SK-N-SH (cell line): ENCODE measurements at regions not wholly inside any gene's neighbourhood (a gene's known extent, or its start where the extent isn't known, plus 50 kb on each side); places are given as distances from the start of the nearest gene placed in this dataset.

Experiments used
- CTCF ChIA-PET: fragments of 300-600, 350-600 bp; formaldehyde crosslinking; extraction: SDS; loops from one replicate; lab custom pipeline; 2021; lab: Yijun Ruan, JAX
- POLR2A ChIA-PET: fragments of 350-600 bp; sonication (Branson Sonifier 250); formaldehyde crosslinking; extraction: SDS; loops from one replicate; lab custom pipeline; 2020; ENCODE audit warnings: antibody characterized with exemption, inconsistent platforms; lab: Yijun Ruan, JAX
- DNase-seq: peaks from one replicate; pipeline ENCODE4 v3.0.0; 2012
- H2AFZ ChIP-seq: fragments of 200-600 bp; sonication (generic); 2 replicates; pipeline ENCODE4 v1.8.1; 2016; ENCODE audit warnings: antibody characterized with exemption, mild to moderate bottlenecking, low read depth
- H3F3A ChIP-seq: fragments of 200-600 bp; sonication (generic); replicated peaks from 2 replicates; pipeline ENCODE3; 2016; ENCODE audit warnings: antibody characterized with exemption, mild to moderate bottlenecking; ENCODE audit not compliant: insufficient read depth
- H3K27ac ChIP-seq, 2 experiments: fragments of 200-500 bp in 1 of 2; fragments of 200-600 bp in 1 of 2; sonication (Bioruptor generic) in 1 of 2; sonication (generic), shearing (Covaris generic) in 1 of 2; 2 replicates each; pipeline versions ENCODE4 v1.5.1 to v1.6.1; 2014 to 2016; ENCODE audit warnings: low read depth in 2 of 2, inconsistent platforms in 1 of 2, low read length in 1 of 2, mild to moderate bottlenecking in 1 of 2, mixed read lengths in 1 of 2
- H3K27me3 ChIP-seq: fragments of 200-600 bp; sonication (generic), shearing (Covaris generic); 2 replicates; pipeline ENCODE4 v1.6.1; 2016; ENCODE audit warnings: mixed run types; ENCODE audit not compliant: insufficient read depth
- H3K36me3 ChIP-seq, 2 experiments: fragments of 200-500 bp in 1 of 2; fragments of 200-600 bp in 1 of 2; sonication (Bioruptor generic) in 1 of 2; sonication (generic) in 1 of 2; replicated peaks in 1 of 2; 2 replicates each; pipeline versions ENCODE3 to v1.5.1; 2014 to 2016; ENCODE audit warnings: low read length in 1 of 2, mild to moderate bottlenecking in 1 of 2; ENCODE audit not compliant: insufficient read depth in 2 of 2, control insufficient read depth in 1 of 2
- H3K4me1 ChIP-seq, 2 experiments: fragments of 200-500 bp in 1 of 2; fragments of 200-600 bp in 1 of 2; sonication (Bioruptor generic) in 1 of 2; sonication (generic), shearing (Covaris generic) in 1 of 2; 2 replicates each; pipeline versions ENCODE4 v1.5.1 to v1.6.1; 2014 to 2016; ENCODE audit warnings: low read depth in 1 of 2, low read length in 1 of 2, mixed run types in 1 of 2; ENCODE audit not compliant: insufficient read depth in 2 of 2, control insufficient read depth in 1 of 2
- H3K4me2 ChIP-seq: fragments of 200-600 bp; sonication (generic), shearing (Covaris generic); 2 replicates; pipeline ENCODE4 v1.6.1; 2017; ENCODE audit warnings: mixed run types
- H3K4me3 ChIP-seq, 2 experiments: fragments of 200-500 bp in 1 of 2; fragments of 200-600 bp in 1 of 2; sonication (Bioruptor generic) in 1 of 2; sonication (generic), shearing (Covaris generic) in 1 of 2; 2 replicates each; pipeline versions ENCODE4 v1.5.1 to v1.8.1; 2014 to 2016; ENCODE audit warnings: low read depth in 2 of 2, inconsistent platforms in 1 of 2, low read length in 1 of 2, mild to moderate bottlenecking in 1 of 2, mixed read lengths in 1 of 2, moderate library complexity in 1 of 2
- H3K79me2 ChIP-seq: fragments of 200-600 bp; sonication (generic); 2 replicates; pipeline ENCODE4 v1.8.1; 2017; ENCODE audit warnings: mild to moderate bottlenecking; ENCODE audit not compliant: insufficient read depth
- H3K9ac ChIP-seq: fragments of 200-600 bp; sonication (generic); 2 replicates; pipeline ENCODE4 v1.6.1; 2017; ENCODE audit warnings: mixed run types
- H3K9me2 ChIP-seq: fragments of 200-600 bp; sonication (generic); 2 replicates; pipeline ENCODE4 v1.6.1; 2017; ENCODE audit warnings: mixed run types
- H3K9me3 ChIP-seq: fragments of 200-600 bp; sonication (generic); 2 replicates; pipeline ENCODE4 v1.6.1; 2017; ENCODE audit warnings: mixed run types, mild to moderate bottlenecking, moderate library complexity
- H4K20me1 ChIP-seq: fragments of 200-600 bp; sonication (generic); 2 replicates; pipeline ENCODE4 v1.6.1; 2017; ENCODE audit warnings: mild to moderate bottlenecking, mixed run types; ENCODE audit not compliant: insufficient read depth
- CHD2 ChIP-seq: fragments of 150-350 bp; IDR thresholded peaks from 2 replicates; pipeline ENCODE4 v1.6.1; 2018; ENCODE audit warnings: low read length; ENCODE audit not compliant: partially characterized antibody
- EP300 ChIP-seq, 2 experiments: IDR thresholded peaks; 2 replicates each; pipeline versions ENCODE4 v1.4.0 to v1.6.1; 2012; ENCODE audit warnings: borderline replicate concordance in 1 of 2, low read depth in 1 of 2, low read length in 1 of 2
- FOSL2 ChIP-seq: IDR thresholded peaks from 2 replicates; pipeline ENCODE4 v1.4.0; 2012; ENCODE audit warnings: low read depth, mild to moderate bottlenecking, moderate library complexity, borderline replicate concordance
- FOXM1 ChIP-seq: IDR thresholded peaks from 2 replicates; pipeline ENCODE4 v1.4.0; 2012; ENCODE audit warnings: low read depth, mild to moderate bottlenecking
- GABPA ChIP-seq: IDR thresholded peaks from 2 replicates; pipeline ENCODE4 v1.4.0; 2012; ENCODE audit warnings: low read depth, mild to moderate bottlenecking
- GATA2 ChIP-seq: sonication (generic); formaldehyde crosslinking; IDR thresholded peaks from 2 replicates; pipeline ENCODE4 v1.5.0; 2020; ENCODE audit warnings: mild to moderate bottlenecking, missing genetic modification reagents
- IRF3 ChIP-seq: fragments of 150-350 bp; IDR thresholded peaks from 2 replicates; pipeline ENCODE4 v1.6.1; 2016; ENCODE audit warnings: mild to moderate bottlenecking, low read depth, low read length
- JUND ChIP-seq: IDR thresholded peaks from 2 replicates; pipeline ENCODE4 v1.4.0; 2012
- NFIC ChIP-seq: IDR thresholded peaks from 2 replicates; pipeline ENCODE4 v1.4.0; 2012; ENCODE audit warnings: borderline replicate concordance
- PBX3 ChIP-seq: IDR thresholded peaks from 2 replicates; pipeline ENCODE4; 2012
- RCOR1 ChIP-seq: fragments of 150-350 bp; IDR thresholded peaks from 2 replicates; pipeline ENCODE4 v1.6.1; 2017; ENCODE audit warnings: antibody characterized with exemption, low read length
- REST ChIP-seq: IDR thresholded peaks from 2 replicates; pipeline ENCODE4 v1.6.1; 2012; ENCODE audit warnings: mild to moderate bottlenecking, low read depth, low read length, moderate library complexity
- RXRA ChIP-seq: IDR thresholded peaks from 2 replicates; pipeline ENCODE4 v1.4.0; 2012; ENCODE audit warnings: low read depth, mild to moderate bottlenecking, borderline replicate concordance
- TCF12 ChIP-seq: IDR thresholded peaks from 2 replicates; pipeline ENCODE4 v1.4.0; 2012
- TEAD4 ChIP-seq: IDR thresholded peaks from 2 replicates; pipeline ENCODE4 v1.4.0; 2012; ENCODE audit warnings: mild to moderate bottlenecking, borderline replicate concordance; ENCODE audit not compliant: insufficient read depth
- ZBTB33 ChIP-seq: IDR thresholded peaks from 2 replicates; pipeline ENCODE4 v1.4.0; 2012; ENCODE audit warnings: low read depth, borderline replicate concordance

GRCh38 chr6:140180306-140180705 lies 805.9 kb upstream of the CITED2 start (continued):
- no peak for TF ChIP-seq GATA2 (CRISPR knock-in tag)

- DNase-seq: no peak
- ChIA-PET POLR2A (no interaction called here), CTCF (no interaction called here)
- no peaks in the 10 kb centered on the region for H3K9me2 ChIP-seq
- H3K4me2 ChIP-seq: no peak overlapping the region
- H3K27ac ChIP-seq: peak overlapping the region; percentile 44 to 47; a peak in 2 of 4 replicates
- no peak overlapping the region for H3K9ac ChIP-seq
- peaks cover 0 to 17% of the 10 kb centered on the region in 2 experiments; a peak in 2 of 4 replicates for H3K4me1 ChIP-seq
- H3K27me3 ChIP-seq: no peaks in the 10 kb centered on the region
- peak; percentile 83; the same call in 1 of the 2 replicates for TF ChIP-seq FOSL2
- no peak for TF ChIP-seq REST
- TF ChIP-seq TEAD4: no peak
- peak; percentile 61 for TF ChIP-seq PBX3
- TF ChIP-seq NFIC: 0 out of 2 replicates have a peak, but pooled peaks have one; percentile 19
- no peak for TF ChIP-seq ZBTB33
- peak; percentile 67 for TF ChIP-seq JUND
- peak; percentile 88 for TF ChIP-seq TCF12
- no peak for TF ChIP-seq RXRA
- peak in 1 of 2 experiments; percentile 54; a peak in 1 of 4 replicates for TF ChIP-seq EP300 (IDR thresholded peaks at IDR 0.05; ENCODE audit: borderline replicate concordance in 1 of 2, low read depth in 1 of 2, low read length in 1 of 2)
- no peak for TF ChIP-seq IRF3
- no peak for TF ChIP-seq CHD2
- TF ChIP-seq FOXM1: no peak
- TF ChIP-seq RCOR1: no peak
- no peak for TF ChIP-seq GABPA
- TF ChIP-seq, all 33 proteins: peak for 6
- no peak overlapping the region for H3K4me3 ChIP-seq
- H3K9me3 ChIP-seq: no peaks in the 10 kb centered on the region
- no peaks in the 10 kb centered on the region for H4K20me1 ChIP-seq
- H3F3A ChIP-seq: peaks cover 22% of the 10 kb centered on the region
- no peaks in the 10 kb centered on the region for H3K36me3 ChIP-seq
- no peak overlapping the region for H2AFZ ChIP-seq
- H3K79me2 ChIP-seq: no peaks in the 10 kb centered on the region
Observed at GRCh38 chr6:140178935-140179334, 804.5 kb upstream of the CITED2 start.
